ENCODE measurements at regions not wholly inside any gene's neighbourhood (a gene's known extent, or its start where the extent isn't known, plus 50 kb on each side); places are given as distances from the start of the nearest gene placed in this dataset.

GRCh38 chr7:26036092-26036491 is 115.9 kb upstream of the NFE2L3 start:
- no peak for TF ChIP-seq CTCF (IDR thresholded peaks at IDR 0.05; ENCODE audit: insufficient read depth, low read length)
- TF ChIP-seq REST (IDR thresholded peaks at IDR 0.05; ENCODE audit: insufficient replicate concordance, low read depth) = no peak
- TF ChIP-seq POLR2AphosphoS5 (IDR thresholded peaks at IDR 0.05; ENCODE audit: low read depth) = no peak

All from HL-60 (cell line).